GM12874 (cell line): ENCODE measurements at regions not wholly inside any gene's neighbourhood (a gene's known extent, or its start where the extent isn't known, plus 50 kb on each side); places are given as distances from the start of the nearest gene placed in this dataset.

Experiments
- TF ChIP-seq, protein P1 (sequence below): IDR thresholded peaks from 2 replicates; pipeline ENCODE4 v1.5.1; 2011; ENCODE audit warnings: low read depth, mild to moderate bottlenecking, control low read depth, low read length, moderate library complexity; ENCODE audit not compliant: insufficient read depth

DNA sequence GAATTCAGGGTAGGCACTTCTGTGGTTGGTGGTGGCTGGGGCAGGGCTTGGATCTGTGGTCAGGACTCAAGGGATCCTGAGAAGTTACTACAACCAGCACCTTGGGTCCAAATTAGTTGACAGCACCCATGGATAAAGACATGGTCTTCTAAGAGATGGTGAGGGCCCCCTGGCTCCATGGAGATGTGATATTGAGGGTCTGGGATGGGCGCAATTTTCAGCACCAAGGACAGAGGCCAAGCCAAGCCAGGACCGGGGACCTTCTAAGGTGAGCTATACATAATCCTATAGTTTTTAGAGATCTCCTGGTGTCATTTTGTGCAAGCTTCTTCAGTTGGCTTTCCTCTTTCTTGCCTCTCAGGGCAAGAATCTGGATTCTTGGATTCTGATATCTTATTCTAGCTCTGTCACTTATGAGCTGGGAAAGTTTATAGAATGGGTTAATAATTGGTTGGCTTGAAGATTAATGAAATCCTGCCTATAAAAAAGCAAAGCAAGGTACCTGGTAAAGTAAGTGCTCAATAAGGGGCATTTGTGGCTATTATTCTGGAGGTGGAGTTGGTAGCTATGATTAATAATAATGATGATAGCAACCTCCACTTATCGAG, 130.1 kb upstream of the LHX5 start:
- TF ChIP-seq, protein P1, sequence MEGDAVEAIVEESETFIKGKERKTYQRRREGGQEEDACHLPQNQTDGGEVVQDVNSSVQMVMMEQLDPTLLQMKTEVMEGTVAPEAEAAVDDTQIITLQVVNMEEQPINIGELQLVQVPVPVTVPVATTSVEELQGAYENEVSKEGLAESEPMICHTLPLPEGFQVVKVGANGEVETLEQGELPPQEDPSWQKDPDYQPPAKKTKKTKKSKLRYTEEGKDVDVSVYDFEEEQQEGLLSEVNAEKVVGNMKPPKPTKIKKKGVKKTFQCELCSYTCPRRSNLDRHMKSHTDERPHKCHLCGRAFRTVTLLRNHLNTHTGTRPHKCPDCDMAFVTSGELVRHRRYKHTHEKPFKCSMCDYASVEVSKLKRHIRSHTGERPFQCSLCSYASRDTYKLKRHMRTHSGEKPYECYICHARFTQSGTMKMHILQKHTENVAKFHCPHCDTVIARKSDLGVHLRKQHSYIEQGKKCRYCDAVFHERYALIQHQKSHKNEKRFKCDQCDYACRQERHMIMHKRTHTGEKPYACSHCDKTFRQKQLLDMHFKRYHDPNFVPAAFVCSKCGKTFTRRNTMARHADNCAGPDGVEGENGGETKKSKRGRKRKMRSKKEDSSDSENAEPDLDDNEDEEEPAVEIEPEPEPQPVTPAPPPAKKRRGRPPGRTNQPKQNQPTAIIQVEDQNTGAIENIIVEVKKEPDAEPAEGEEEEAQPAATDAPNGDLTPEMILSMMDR: no peak

DNA sequence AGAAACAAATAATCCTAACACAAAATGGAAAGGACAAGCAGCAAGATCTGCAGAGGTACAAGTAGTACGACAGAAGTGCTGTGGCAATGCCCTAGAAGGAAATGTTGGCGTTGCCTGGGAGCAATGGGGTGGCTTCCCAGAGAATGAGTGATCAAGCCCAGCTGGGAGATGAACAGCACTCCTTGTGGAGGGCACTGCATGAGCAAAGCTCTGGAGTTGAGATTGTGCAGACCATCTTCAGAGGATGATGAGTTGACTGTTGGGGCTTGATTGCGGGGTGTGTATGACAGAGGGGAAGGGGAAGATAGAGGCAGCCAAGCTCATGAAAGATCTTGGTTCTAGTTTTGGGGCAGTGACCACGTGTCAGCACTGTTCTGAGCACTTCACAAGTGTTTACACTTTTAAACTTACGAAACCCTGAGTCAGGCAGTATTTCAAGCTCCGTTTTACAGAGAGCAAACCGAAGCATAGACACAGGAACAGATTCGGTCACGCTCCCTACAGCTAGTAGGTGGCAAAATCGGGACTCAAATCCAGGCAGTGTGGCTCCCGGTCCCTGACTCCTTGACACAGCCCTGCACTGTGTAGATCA, 127.2 kb upstream of the LHX5 start:
- TF ChIP-seq, protein P1: no peak

DNA sequence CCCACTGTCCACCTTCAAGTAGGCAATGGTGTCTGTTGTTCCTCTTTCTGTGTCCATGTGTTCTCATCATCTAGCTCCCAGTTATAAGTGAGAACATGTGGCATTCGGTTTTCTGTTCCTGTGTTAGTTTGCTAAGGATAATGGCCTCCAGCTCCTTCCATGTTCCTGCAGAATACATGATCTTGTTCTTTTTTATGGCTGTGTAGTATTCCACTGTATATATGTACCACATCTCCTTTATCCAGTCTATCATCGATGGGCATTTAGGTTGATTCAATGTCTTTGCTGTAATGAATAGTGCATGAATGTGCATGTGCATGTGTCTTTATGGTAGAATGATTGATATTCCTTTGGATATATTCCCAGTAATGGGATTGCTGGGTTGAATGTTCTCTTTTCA, 123.3 kb upstream of the LHX5 start:
- TF ChIP-seq, protein P1: no peak

DNA sequence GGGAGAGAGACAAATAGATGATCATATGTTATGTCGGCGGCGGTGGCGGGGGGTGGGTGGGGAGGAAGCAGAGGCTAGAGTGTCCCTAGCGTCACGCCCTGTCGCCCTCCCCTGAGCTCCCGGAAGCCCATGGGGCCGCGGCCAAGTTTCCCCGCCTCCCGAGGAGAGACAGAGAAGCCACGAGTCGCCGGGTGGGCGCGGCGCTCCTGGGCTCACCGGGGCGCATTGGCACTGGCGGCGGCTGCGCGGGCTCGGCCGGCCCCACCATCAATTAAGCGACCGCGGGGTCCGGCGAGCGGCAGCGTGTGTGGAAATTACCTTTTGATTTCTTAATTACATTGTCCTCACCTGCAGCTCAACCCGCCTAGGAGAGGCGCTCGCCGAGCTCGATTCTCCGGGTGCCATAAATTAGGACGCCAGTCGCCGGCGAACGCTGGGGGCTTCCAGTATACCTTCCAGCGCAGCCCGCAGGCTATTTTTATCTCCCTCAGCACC, 119.9 kb upstream of the LHX5 start:
- TF ChIP-seq, protein P1: no peak

DNA sequence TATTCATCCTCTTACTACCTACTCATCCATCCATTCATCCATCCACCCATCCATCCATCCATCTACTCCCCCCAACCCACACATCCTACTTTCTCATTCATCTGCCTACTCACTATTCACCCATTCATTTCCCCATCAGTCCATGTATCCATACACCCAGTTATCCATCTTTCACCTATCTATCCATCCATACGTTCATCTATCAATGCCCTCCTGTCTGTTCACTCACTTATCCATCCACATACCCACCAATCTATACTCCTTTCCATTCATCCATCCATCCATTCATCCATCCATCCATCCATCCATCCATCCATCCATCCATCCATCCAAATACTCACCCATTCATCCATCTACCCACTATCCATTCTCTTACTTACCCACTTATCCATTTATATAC, 117.8 kb upstream of the LHX5 start:
- TF ChIP-seq, protein P1: no peak

DNA sequence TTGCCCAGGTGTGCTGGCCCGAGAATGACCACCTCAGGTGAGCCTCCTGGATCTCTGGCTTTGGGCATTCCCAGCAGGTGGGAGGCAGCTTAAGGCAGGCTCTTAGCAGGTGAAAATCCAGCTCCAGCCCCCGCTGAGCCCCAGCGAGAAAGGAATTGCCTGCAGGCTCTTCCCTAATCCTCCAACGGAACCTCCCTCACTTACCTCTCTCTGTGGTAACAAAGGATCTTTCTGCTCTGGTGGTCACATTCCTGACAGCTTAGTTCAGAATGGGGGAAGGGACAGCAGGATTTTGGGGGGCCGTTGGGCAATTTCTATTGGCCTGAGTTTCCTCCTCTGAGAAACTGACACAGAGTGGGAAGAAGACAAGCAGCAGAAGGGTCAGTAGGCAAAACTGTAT, 116.0 kb upstream of the LHX5 start:
- TF ChIP-seq, protein P1: no peak

DNA sequence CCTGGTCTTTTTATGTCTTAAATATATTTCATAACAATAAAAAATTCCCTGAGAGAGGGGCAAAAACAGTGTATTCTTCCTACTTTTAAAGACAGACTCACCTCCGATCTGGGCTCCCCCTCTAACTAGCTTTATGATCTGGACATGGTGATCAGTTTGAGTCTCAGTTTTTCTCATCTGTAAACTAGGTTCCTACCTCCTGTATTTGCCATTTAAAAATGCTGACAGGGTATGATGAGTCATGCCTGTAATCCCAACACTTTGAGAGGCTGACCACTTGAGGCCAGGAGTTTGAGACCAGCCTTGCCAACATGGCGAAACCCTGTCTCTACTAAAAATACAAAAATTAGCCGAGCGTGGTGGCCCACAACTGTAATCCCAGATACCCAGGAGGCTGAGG, 114.8 kb upstream of the LHX5 start:
- TF ChIP-seq, protein P1: no peak
